Body of pancreas (tissue), 4 donors: ENCODE measurements at regions not wholly inside any gene's neighbourhood (a gene's known extent, or its start where the extent isn't known, plus 50 kb on each side); places are given as distances from the start of the nearest gene placed in this dataset.

Experiments used
- CTCF ChIP-seq, 7 experiments: fragments of 450-650 bp in 4 of 7; fragments of 200-600 bp in 3 of 7; sonication (generic) in 3 of 7; IDR thresholded peaks; one replicate each; pipeline ENCODE4 v1.5.1; 2016 to 2019; ENCODE audit warnings: antibody characterized with exemption in 7 of 7
- POLR2A ChIP-seq, 3 donors: fragments of 450-650 bp; IDR thresholded peaks; one replicate each; pipeline ENCODE4 v1.6.1; 2016; ENCODE audit warnings: antibody characterized with exemption in 3 of 3, mild to moderate bottlenecking in 2 of 3

DNA sequence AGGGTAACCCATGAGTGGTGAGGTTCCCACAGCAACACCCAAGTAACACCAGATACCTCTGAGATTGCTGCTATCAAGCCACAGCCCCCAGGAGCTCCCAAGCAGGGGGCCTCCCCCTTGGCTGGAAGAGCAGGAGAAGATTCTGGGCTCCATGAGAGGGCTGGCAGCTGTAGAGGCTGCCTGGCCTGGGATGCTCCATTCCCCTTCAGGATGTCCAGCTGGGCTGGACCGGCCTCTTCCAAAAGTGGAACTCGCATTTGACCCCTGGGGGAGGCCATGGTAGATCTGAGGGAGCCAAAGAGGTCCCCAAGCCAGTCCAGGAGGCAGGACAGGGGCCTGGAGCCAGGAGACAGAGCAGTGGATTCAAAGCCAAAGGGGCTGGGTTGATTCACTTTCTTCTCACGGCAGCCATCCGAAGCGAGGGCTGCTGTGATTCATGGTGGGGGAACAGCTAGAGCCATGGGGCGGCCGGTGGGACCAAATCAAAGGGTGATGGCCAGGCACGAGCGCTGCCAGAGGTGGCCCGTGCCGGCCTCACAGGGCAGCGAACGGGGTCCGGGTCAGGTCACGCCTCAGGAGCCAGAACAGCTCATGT lies 95.3 kb upstream of the ID2 start:
- TF ChIP-seq CTCF (IDR thresholded peaks at IDR 0.05) (no peak), POLR2A (IDR thresholded peaks at IDR 0.05) (no peak)
